Breast epithelium (tissue), 3 donors: ENCODE measurements at regions not wholly inside any gene's neighbourhood (a gene's known extent, or its start where the extent isn't known, plus 50 kb on each side); places are given as distances from the start of the nearest gene placed in this dataset.

ENCODE experiments used
- CTCF ChIP-seq, 3 donors: fragments of 450-650 bp; IDR thresholded peaks; one replicate each; pipeline ENCODE4 v1.5.1; 2016 to 2017; ENCODE audit warnings: antibody characterized with exemption in 3 of 3, mild to moderate bottlenecking in 3 of 3, moderate library complexity in 3 of 3
- POLR2A ChIP-seq: fragments of 450-650 bp; IDR thresholded peaks from one replicate; pipeline ENCODE4 v1.6.1; 2016; ENCODE audit warnings: antibody characterized with exemption, mild to moderate bottlenecking, moderate library complexity

DNA sequence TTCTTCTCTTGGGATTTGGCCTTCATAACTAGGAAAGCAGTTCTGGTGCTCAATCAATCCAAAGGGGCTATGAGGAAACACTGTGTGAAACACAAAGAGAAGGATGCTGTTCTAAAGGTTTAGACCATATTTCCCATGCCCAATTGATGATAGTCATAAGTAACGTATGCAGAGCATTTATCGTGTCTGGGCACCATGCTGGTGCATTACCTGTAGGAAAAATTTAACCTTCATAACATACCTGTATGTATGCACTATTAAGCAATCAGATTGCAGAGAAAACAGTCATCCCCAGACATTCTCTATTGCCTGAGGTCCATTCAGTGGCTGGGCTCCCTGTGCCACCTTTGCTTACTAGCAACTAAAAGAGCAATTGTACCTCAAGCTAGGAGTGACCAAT is 381.4 kb downstream of the PLPP3 start:
- TF ChIP-seq POLR2A = no peak
- TF ChIP-seq CTCF (IDR thresholded peaks at IDR 0.05) = no peak
